Epithelial cell of esophagus (primary cell): ENCODE measurements at regions not wholly inside any gene's neighbourhood (a gene's known extent, or its start where the extent isn't known, plus 50 kb on each side); places are given as distances from the start of the nearest gene placed in this dataset.

Experiments used
- DNase-seq: peaks from one replicate; pipeline ENCODE4 v3.0.0; 2010; ENCODE audit warnings: low read depth
- H3K4me3 ChIP-seq: 2 replicates; pipeline ENCODE4 v1.5.1; 2011; ENCODE audit warnings: mild to moderate bottlenecking, low read length, control low read depth
- TF ChIP-seq, protein P1 (sequence below): IDR thresholded peaks from 2 replicates; pipeline ENCODE4 v1.5.1; 2011; ENCODE audit warnings: low read depth, mild to moderate bottlenecking, low read length, control low read depth, inconsistent platforms; ENCODE audit not compliant: insufficient read depth; ENCODE audit errors: missing control alignments

- no peak for DNase-seq
- TF ChIP-seq, protein P1, sequence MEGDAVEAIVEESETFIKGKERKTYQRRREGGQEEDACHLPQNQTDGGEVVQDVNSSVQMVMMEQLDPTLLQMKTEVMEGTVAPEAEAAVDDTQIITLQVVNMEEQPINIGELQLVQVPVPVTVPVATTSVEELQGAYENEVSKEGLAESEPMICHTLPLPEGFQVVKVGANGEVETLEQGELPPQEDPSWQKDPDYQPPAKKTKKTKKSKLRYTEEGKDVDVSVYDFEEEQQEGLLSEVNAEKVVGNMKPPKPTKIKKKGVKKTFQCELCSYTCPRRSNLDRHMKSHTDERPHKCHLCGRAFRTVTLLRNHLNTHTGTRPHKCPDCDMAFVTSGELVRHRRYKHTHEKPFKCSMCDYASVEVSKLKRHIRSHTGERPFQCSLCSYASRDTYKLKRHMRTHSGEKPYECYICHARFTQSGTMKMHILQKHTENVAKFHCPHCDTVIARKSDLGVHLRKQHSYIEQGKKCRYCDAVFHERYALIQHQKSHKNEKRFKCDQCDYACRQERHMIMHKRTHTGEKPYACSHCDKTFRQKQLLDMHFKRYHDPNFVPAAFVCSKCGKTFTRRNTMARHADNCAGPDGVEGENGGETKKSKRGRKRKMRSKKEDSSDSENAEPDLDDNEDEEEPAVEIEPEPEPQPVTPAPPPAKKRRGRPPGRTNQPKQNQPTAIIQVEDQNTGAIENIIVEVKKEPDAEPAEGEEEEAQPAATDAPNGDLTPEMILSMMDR: no peak
Observed at GRCh38 chr20:1819311-1820137, 75.7 kb upstream of the SIRPA start.

DNA sequence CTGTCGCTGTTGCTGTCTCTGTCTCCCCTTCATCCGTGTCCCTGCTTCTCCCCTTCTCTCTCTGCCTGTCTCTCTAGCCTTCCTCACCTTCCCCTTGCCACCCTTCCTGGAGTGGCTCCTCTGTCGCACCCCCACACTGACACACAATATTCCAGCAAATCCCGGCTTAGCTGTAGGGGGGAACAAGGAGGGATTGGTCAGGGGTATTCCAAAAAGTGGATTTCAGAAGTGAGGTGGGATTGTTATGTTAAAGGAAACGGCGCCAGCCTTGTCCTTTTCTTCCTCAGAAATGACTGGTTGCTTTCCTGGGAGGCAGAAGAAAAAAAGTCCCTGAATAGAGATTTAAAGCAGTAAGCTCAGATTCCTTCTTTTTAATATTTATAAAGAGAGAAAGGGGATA is 76.3 kb upstream of the SIRPA start:
- no peak for DNase-seq
- no peak overlapping the region for H3K4me3 ChIP-seq
- TF ChIP-seq, protein P1: no peak

More at GRCh38 chr20:1819311-1820137, 75.7 kb upstream of the SIRPA start:
- no peak overlapping the region for H3K4me3 ChIP-seq

DNA sequence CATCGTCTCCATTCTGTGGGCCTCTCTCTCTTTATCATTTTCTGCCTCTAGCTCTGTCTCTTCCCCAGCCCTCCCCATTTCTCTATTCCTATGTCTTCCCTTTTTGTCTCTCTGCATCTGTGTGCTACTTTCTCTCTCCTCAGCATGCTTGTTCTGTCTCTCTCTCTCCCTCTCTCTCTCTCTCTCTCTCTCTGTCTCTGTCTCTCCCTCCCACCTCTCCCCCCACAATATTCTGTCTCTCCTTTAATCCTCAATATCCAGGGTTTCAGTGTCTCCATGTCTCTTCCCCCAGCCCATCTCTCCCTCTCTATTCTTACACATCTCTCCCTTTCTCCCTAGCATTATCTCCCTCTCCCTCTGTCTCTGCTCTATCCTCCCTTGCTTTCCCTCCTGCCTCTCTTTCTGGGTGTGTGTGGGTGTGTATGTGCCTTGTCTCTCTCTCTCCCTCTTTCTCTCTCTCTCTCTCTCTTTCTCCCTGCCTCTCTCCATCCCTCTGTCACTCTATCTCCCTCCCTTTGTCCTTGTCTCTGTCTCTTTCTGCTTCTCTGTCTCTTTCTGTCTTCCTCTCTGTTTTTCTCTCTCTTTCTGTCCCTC is 76.9 kb upstream of the SIRPA start:
- TF ChIP-seq, protein P1: no peak

GRCh38 chr20:1817577-1818211 is 77.5 kb upstream of the SIRPA start:
- no peak for DNase-seq
- H3K4me3 ChIP-seq: no peak overlapping the region
- TF ChIP-seq, protein P1: no peak

More for the DNA sequence above, 76.9 kb upstream of the SIRPA start:
- H3K4me3 ChIP-seq: no peak overlapping the region
- no peak for DNase-seq

GRCh38 chr20:1816384-1817381 is 78.5 kb upstream of the SIRPA start:
- peak; percentile 83 for DNase-seq
- H3K4me3 ChIP-seq: no peak overlapping the region

More at GRCh38 chr20:1816384-1817381, 78.5 kb upstream of the SIRPA start:
- TF ChIP-seq, protein P1: no peak
